ENCODE measurements at regions not wholly inside any gene's neighbourhood (a gene's known extent, or its start where the extent isn't known, plus 50 kb on each side); places are given as distances from the start of the nearest gene placed in this dataset.
"Not testable (repeated sequence)": the region's sequence is repeated elsewhere in the genome, so short reads cannot be mapped to it uniquely, and the experiment has no call there.

- not testable (repeated sequence) for DNase-seq
Observed at GRCh38 chrX:128954697-128955096, 568.6 kb downstream of the SMARCA1 start.

- no peak for DNase-seq
Observed at GRCh38 chrX:128931071-128931470, 592.2 kb downstream of the SMARCA1 start.

- DNase-seq, result no peak
Observed at GRCh38 chrX:128929271-128930057, 593.8 kb downstream of the SMARCA1 start.

GRCh38 chrX:128928636-128929035 lies 594.7 kb downstream of the SMARCA1 start:
- peak; percentile 5 for DNase-seq

GRCh38 chrX:128927363-128927762 lies 595.9 kb downstream of the SMARCA1 start:
- DNase-seq, result no peak

GRCh38 chrX:128906753-128907152 lies 616.5 kb downstream of the SMARCA1 start:
- DNase-seq, result no peak

GRCh38 chrX:128901018-128901417 lies 622.3 kb downstream of the SMARCA1 start:
- DNase-seq, result no peak

GRCh38 chrX:128897621-128898020 lies 625.7 kb downstream of the SMARCA1 start:
- DNase-seq, result peak; percentile 59

GRCh38 chrX:128891554-128891953 lies 631.7 kb downstream of the SMARCA1 start:
- no peak for DNase-seq

GRCh38 chrX:128884430-128884829 lies 638.9 kb downstream of the SMARCA1 start:
- no peak for DNase-seq

- no peak for DNase-seq
Observed at GRCh38 chrX:128883650-128884049, 639.6 kb downstream of the SMARCA1 start.

GRCh38 chrX:128870361-128870760 lies 652.9 kb downstream of the SMARCA1 start:
- no peak for DNase-seq

- DNase-seq, result no peak
Observed at GRCh38 chrX:128862557-128862956, 660.7 kb downstream of the SMARCA1 start.

GRCh38 chrX:128848374-128848773 lies 674.9 kb downstream of the SMARCA1 start:
- DNase-seq, result no peak

- DNase-seq, result no peak
Observed at GRCh38 chrX:128846385-128846784, 676.9 kb downstream of the SMARCA1 start.

GRCh38 chrX:128818690-128819089 lies 704.6 kb downstream of the SMARCA1 start:
- no peak for DNase-seq

- DNase-seq, result no peak
Observed at GRCh38 chrX:128816919-128817318, 706.4 kb downstream of the SMARCA1 start.

GRCh38 chrX:128807367-128807766 lies 715.9 kb downstream of the SMARCA1 start:
- no peak for DNase-seq

GRCh38 chrX:128805236-128805635 lies 718.1 kb downstream of the SMARCA1 start:
- DNase-seq, result no peak

- DNase-seq, result no peak
Observed at GRCh38 chrX:128804828-128805227, 718.5 kb downstream of the SMARCA1 start.

- DNase-seq, result no peak
Observed at GRCh38 chrX:128800138-128800537, 723.2 kb downstream of the SMARCA1 start.

GRCh38 chrX:128783139-128783538 lies 730.9 kb upstream of the ACTRT1 start:
- not testable (repeated sequence) for DNase-seq

GRCh38 chrX:128781506-128781905 lies 729.3 kb upstream of the ACTRT1 start:
- DNase-seq, result peak; percentile 12

- no peak for DNase-seq
Observed at GRCh38 chrX:128780934-128781333, 728.7 kb upstream of the ACTRT1 start.

GRCh38 chrX:128769495-128769894 lies 717.3 kb upstream of the ACTRT1 start:
- peak; percentile 24 for DNase-seq
